GM12878 (cell line): ENCODE measurements at regions not wholly inside any gene's neighbourhood (a gene's known extent, or its start where the extent isn't known, plus 50 kb on each side); places are given as distances from the start of the nearest gene placed in this dataset.

ENCODE experiments used
- ATAC-seq: fragments of 200-7000 bp; cut with Tn5 transposase; 3 replicates; pipeline ENCODE4 v1.9.1; 2020; ENCODE audit warnings: mild to moderate bottlenecking, moderate library complexity
- BruUV-seq: library from RNA; stranded (reverse); fragments of 400-500 nt; replicated peaks from 2 replicates; lab custom pipeline; 2021; lab: Mats Ljungman, UMichigan
- CTCF ChIA-PET: fragments of 300-600 bp; sonication (Branson Sonifier 250); formaldehyde crosslinking; extraction: SDS; loops from one replicate; lab custom pipeline; 2021; ENCODE audit warnings: inconsistent platforms; lab: Yijun Ruan, JAX
- POLR2A ChIA-PET: fragments of 350-600 bp; formaldehyde crosslinking; extraction: SDS; loops from one replicate; lab custom pipeline; 2021; ENCODE audit warnings: inconsistent platforms; lab: Charles Lee
- RAD21 ChIA-PET: fragments of 300-600 bp; sonication (Branson Sonifier 250); formaldehyde crosslinking; loops from one replicate; lab custom pipeline; 2023; ENCODE audit warnings: antibody characterized with exemption; ENCODE audit not compliant: unreplicated experiment; lab: Charles Lee
- SMC1A ChIA-PET: fragments of 300-600 bp; sonication (Branson Sonifier 250); formaldehyde crosslinking; loops from one replicate; lab custom pipeline; 2023; ENCODE audit not compliant: unreplicated experiment, uncharacterized antibody; lab: Charles Lee
- DNase-seq: peaks from one replicate; pipeline ENCODE4 v3.0.0-alpha.2; 2011; ENCODE audit warnings: low read depth, low spot score
- FAIRE-seq: peaks from 3 replicates; lab custom pipeline; 2011; peaks lifted over from hg19 to GRCh38; lab: Jason Lieb, UNC
- H2AFZ ChIP-seq: 2 replicates; pipeline ENCODE4 v1.6.0; 2011; ENCODE audit warnings: low read depth, low read length, control low read depth; ENCODE audit not compliant: control insufficient read depth
- H3K27ac ChIP-seq: 2 replicates; pipeline ENCODE4 v1.5.1; 2011; ENCODE audit warnings: control low read depth; ENCODE audit not compliant: control insufficient read depth, insufficient read depth
- H3K27me3 ChIP-seq, 2 experiments: replicated peaks in 1 of 2; 2 replicates each; pipeline versions ENCODE4 v1.6.0 to v1.6.1; 2011; ENCODE audit warnings: low read length in 1 of 2; ENCODE audit not compliant: control insufficient read depth in 2 of 2, insufficient read depth in 2 of 2
- H3K36me3 ChIP-seq, 2 experiments: 2 replicates each; pipeline ENCODE4 v1.5.1; 2011; ENCODE audit warnings: low read length in 1 of 2; ENCODE audit not compliant: control insufficient read depth in 2 of 2, insufficient read depth in 2 of 2
- H3K4me1 ChIP-seq: 2 replicates; pipeline ENCODE4 v1.6.1; 2011; ENCODE audit warnings: mild to moderate bottlenecking, low read length, moderate library complexity, mixed read lengths; ENCODE audit not compliant: control insufficient read depth, insufficient read depth
- H3K4me2 ChIP-seq: 2 replicates; pipeline ENCODE4 v1.6.0; 2011; ENCODE audit warnings: control low read depth; ENCODE audit not compliant: control insufficient read depth, insufficient read depth
- H3K4me3 ChIP-seq: fragments of 200-600 bp; sonication (generic); 2 replicates; pipeline ENCODE4 v1.5.1; 2016
- H3K79me2 ChIP-seq: 2 replicates; pipeline ENCODE4 v1.6.0; 2011; ENCODE audit warnings: low read length; ENCODE audit not compliant: control insufficient read depth, insufficient read depth
- H3K9ac ChIP-seq: 2 replicates; pipeline ENCODE4 v1.8.0; 2011; ENCODE audit warnings: low read length, control low read depth, mixed read lengths; ENCODE audit not compliant: control insufficient read depth, insufficient read depth
- H3K9me3 ChIP-seq: replicated peaks from 3 replicates; pipeline ENCODE4 v1.5.1; 2011; ENCODE audit warnings: mild to moderate bottlenecking, low read length; ENCODE audit not compliant: control insufficient read depth, insufficient read depth
- H4K20me1 ChIP-seq: 2 replicates; pipeline ENCODE4 v1.6.0; 2011; ENCODE audit not compliant: control insufficient read depth, insufficient read depth
- BCLAF1 ChIP-seq: fragments of 450-650 bp; IDR thresholded peaks from 2 replicates; pipeline ENCODE4 v1.6.1; 2017; ENCODE audit warnings: antibody characterized with exemption, mild to moderate bottlenecking, moderate library complexity
- E2F8 ChIP-seq: fragments of 450-650 bp; IDR thresholded peaks from 2 replicates; pipeline ENCODE4 v1.6.1; 2018; ENCODE audit warnings: mild to moderate bottlenecking, low read depth, moderate library complexity; ENCODE audit not compliant: partially characterized antibody
- ESRRA ChIP-seq: IDR thresholded peaks from 2 replicates; pipeline ENCODE4 v1.6.1; 2012; ENCODE audit warnings: mild to moderate bottlenecking, low read length, improper control_type of control experiment
- FOXK2 ChIP-seq: fragments of 450-650 bp; IDR thresholded peaks from 2 replicates; pipeline ENCODE4 v1.6.1; 2017; ENCODE audit warnings: mild to moderate bottlenecking, moderate library complexity
- GABPA ChIP-seq: IDR thresholded peaks from 2 replicates; pipeline ENCODE4 v1.6.1; 2014; ENCODE audit warnings: antibody characterized with exemption, low read depth, mild to moderate bottlenecking, inconsistent platforms
- IKZF1 ChIP-seq: fragments of 450-650 bp; conservative IDR thresholded peaks from 2 replicates; pipeline ENCODE4 v1.6.1; 2017; ENCODE audit warnings: antibody characterized with exemption, mild to moderate bottlenecking
- NBN ChIP-seq: fragments of 450-650 bp; IDR thresholded peaks from 2 replicates; pipeline ENCODE4 v1.6.1; 2016
- NFXL1 ChIP-seq: fragments of 450-650 bp; IDR thresholded peaks from 2 replicates; pipeline ENCODE4 v1.6.1; 2017; ENCODE audit warnings: antibody characterized with exemption, mild to moderate bottlenecking, borderline replicate concordance
- PAX8 ChIP-seq: fragments of 450-650 bp; IDR thresholded peaks from 2 replicates; pipeline ENCODE4 v1.6.1; 2017; ENCODE audit warnings: mild to moderate bottlenecking, moderate library complexity
- RCOR1 ChIP-seq: conservative IDR thresholded peaks from 2 replicates; pipeline ENCODE4 v1.6.1; 2012; ENCODE audit warnings: low read depth, low read length, improper control_type of control experiment
- TAF1 ChIP-seq: IDR thresholded peaks from 2 replicates; pipeline ENCODE4 v1.6.1; 2011; ENCODE audit warnings: mild to moderate bottlenecking, low read depth, low read length, borderline replicate concordance
- ZNF384 ChIP-seq: IDR thresholded peaks from 2 replicates; pipeline ENCODE4 v1.6.1; 2012; ENCODE audit warnings: low read depth, mild to moderate bottlenecking, low read length, improper control_type of control experiment, borderline replicate concordance
- WGBS: methylation state at CpG from one replicate; pipeline ENCODE4 v1.1.6; 2016; ENCODE audit warnings: low lambda C conversion rate; ENCODE audit not compliant: insufficient replicate concordance, insufficient coverage; ENCODE audit errors: missing lambda C conversion rate; 5-methylcytosine and 5-hydroxymethylcytosine counted together
- in situ Hi-C: fragments of 300-500 bp; cut with MboI; formaldehyde crosslinking; loops from 9 replicates; pipeline ENCODE4 v1.14.3; 2018; ENCODE audit warnings: mixed read lengths
- intact Hi-C: fragments of 100-400 bp; cut with micrococcal nuclease; formaldehyde crosslinking; loops from one replicate; pipeline ENCODE4 v1.14.2; 2022; ENCODE audit not compliant: unreplicated experiment

DNA sequence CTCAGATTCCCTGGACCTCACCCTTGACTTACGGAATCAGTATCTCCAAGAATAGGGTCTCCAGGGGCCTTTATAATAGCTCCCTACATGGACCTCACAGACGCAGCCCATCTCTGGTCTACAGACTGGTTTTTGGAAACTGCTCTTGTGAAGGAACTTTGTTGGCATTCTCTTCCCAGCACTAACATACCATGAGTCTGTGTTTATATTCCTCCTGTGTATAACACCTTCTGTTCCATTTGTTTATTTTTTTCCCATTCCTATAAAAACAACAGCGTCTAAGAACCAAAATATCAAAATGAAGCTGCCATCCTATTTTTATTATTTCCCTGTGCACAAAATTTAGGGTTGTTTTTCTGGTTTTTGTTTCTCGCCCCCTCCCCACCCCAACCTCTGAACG is 131.1 kb downstream of the NEDD1 start:
- WGBS: 28% methylated on average over 5 of the region's 5 CpGs
- H3K36me3 ChIP-seq: no peaks in the 10 kb centered on the region
- no peaks in the 10 kb centered on the region for H3K79me2 ChIP-seq
- intact Hi-C loops: no loop called here
- H3K27me3 ChIP-seq: no peaks in the 10 kb centered on the region
- CTCF ChIA-PET: no interaction called here
- BruUV-seq: no TSS peak
- no peak overlapping the region for H2AFZ ChIP-seq
- H3K9ac ChIP-seq: no peak overlapping the region
- no peak for TF ChIP-seq FOXK2
- TF ChIP-seq ESRRA: no peak
- TF ChIP-seq RCOR1: no peak
- no peak for TF ChIP-seq NFXL1
- TF ChIP-seq PAX8: no peak
- TF ChIP-seq ZNF384: no peak
- no peak for TF ChIP-seq NBN
- no peak for TF ChIP-seq E2F8
- no peak for TF ChIP-seq BCLAF1
- no peak for TF ChIP-seq TAF1
- no peak for TF ChIP-seq IKZF1
- TF ChIP-seq GABPA: no peak
- no peaks in the 10 kb centered on the region for H4K20me1 ChIP-seq
- POLR2A ChIA-PET: no interaction called here
- in situ Hi-C loops: no loop called here
- RAD21 ChIA-PET: no interaction called here
- no peak overlapping the region for H3K27ac ChIP-seq
- SMC1A ChIA-PET: no interaction called here
- FAIRE-seq (no peak), DNase-seq (no peak), ATAC-seq (no peak)
- H3K4me2 ChIP-seq: no peak overlapping the region
- no peaks in the 10 kb centered on the region for H3K4me1 ChIP-seq
- H3K4me3 ChIP-seq: no peak overlapping the region
- H3K9me3 ChIP-seq: no peaks in the 10 kb centered on the region
